Neural cell (in vitro differentiated cells): ENCODE measurements at regions not wholly inside any gene's neighbourhood (a gene's known extent, or its start where the extent isn't known, plus 50 kb on each side); places are given as distances from the start of the nearest gene placed in this dataset.

Experiments used
- CTCF ChIP-seq: fragments of 450-650 bp; IDR thresholded peaks from 2 replicates; pipeline ENCODE4 v1.5.1; 2014; ENCODE audit warnings: antibody characterized with exemption, mild to moderate bottlenecking, moderate library complexity; ENCODE audit not compliant: poor library complexity, severe bottlenecking
- EP300 ChIP-seq: fragments of 450-650 bp; conservative IDR thresholded peaks from 2 replicates; pipeline ENCODE4 v1.6.1; 2014; ENCODE audit warnings: antibody characterized with exemption, mild to moderate bottlenecking, moderate library complexity; ENCODE audit not compliant: poor library complexity, severe bottlenecking
- EZH2 ChIP-seq: fragments of 200-600, 300-800 bp; shearing (Covaris generic), sonication (generic); IDR thresholded peaks from 2 replicates; pipeline ENCODE4 v1.6.1; 2014; ENCODE audit warnings: antibody characterized with exemption, low read length, borderline replicate concordance, mild to moderate bottlenecking; ENCODE audit not compliant: insufficient read depth, poor library complexity, severe bottlenecking
- MXI1 ChIP-seq: fragments of 450-650 bp; conservative IDR thresholded peaks from 2 replicates; pipeline ENCODE4 v1.6.1; 2014; ENCODE audit warnings: antibody characterized with exemption, mild to moderate bottlenecking; ENCODE audit not compliant: poor library complexity, severe bottlenecking
- RAD21 ChIP-seq: fragments of 450-650 bp; conservative IDR thresholded peaks from 2 replicates; pipeline ENCODE4 v1.6.1; 2014; ENCODE audit warnings: antibody characterized with exemption, mild to moderate bottlenecking, moderate library complexity
- TAF1 ChIP-seq: IDR thresholded peaks from 2 replicates; pipeline ENCODE4 v1.6.1; 2012; ENCODE audit warnings: low read depth
- TF ChIP-seq, protein P1 (sequence below): IDR thresholded peaks from 2 replicates; pipeline ENCODE4 v1.6.1; 2012; ENCODE audit warnings: borderline replicate concordance

DNA sequence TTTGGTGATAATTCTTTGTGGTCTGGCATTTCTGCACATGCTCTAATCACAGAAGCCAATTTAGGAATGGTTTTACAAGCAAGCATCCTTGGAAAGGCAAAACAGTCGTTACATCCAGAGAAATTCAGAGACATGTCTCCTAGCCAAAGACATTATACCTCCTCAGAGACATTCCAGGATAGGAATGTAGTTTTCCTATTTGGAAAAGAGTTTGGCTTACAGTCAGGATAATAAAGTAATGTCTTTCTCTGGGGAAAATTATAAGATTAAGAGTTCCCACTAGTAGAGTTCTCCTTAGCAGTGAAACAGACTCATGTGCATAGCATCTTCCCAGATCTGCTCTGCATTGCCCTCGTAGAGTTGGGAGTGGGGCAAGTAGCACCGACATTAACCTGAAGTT, 753.6 kb upstream of the TMEFF2 start:
- TF ChIP-seq CTCF (no peak), EP300 (no peak), TAF1 (no peak), EZH2 (no peak), RAD21 (no peak), MXI1 (no peak)
- TF ChIP-seq, protein P1, sequence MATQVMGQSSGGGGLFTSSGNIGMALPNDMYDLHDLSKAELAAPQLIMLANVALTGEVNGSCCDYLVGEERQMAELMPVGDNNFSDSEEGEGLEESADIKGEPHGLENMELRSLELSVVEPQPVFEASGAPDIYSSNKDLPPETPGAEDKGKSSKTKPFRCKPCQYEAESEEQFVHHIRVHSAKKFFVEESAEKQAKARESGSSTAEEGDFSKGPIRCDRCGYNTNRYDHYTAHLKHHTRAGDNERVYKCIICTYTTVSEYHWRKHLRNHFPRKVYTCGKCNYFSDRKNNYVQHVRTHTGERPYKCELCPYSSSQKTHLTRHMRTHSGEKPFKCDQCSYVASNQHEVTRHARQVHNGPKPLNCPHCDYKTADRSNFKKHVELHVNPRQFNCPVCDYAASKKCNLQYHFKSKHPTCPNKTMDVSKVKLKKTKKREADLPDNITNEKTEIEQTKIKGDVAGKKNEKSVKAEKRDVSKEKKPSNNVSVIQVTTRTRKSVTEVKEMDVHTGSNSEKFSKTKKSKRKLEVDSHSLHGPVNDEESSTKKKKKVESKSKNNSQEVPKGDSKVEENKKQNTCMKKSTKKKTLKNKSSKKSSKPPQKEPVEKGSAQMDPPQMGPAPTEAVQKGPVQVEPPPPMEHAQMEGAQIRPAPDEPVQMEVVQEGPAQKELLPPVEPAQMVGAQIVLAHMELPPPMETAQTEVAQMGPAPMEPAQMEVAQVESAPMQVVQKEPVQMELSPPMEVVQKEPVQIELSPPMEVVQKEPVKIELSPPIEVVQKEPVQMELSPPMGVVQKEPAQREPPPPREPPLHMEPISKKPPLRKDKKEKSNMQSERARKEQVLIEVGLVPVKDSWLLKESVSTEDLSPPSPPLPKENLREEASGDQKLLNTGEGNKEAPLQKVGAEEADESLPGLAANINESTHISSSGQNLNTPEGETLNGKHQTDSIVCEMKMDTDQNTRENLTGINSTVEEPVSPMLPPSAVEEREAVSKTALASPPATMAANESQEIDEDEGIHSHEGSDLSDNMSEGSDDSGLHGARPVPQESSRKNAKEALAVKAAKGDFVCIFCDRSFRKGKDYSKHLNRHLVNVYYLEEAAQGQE: no peak
